ENCODE measurements at regions not wholly inside any gene's neighbourhood (a gene's known extent, or its start where the extent isn't known, plus 50 kb on each side); places are given as distances from the start of the nearest gene placed in this dataset.

DNA sequence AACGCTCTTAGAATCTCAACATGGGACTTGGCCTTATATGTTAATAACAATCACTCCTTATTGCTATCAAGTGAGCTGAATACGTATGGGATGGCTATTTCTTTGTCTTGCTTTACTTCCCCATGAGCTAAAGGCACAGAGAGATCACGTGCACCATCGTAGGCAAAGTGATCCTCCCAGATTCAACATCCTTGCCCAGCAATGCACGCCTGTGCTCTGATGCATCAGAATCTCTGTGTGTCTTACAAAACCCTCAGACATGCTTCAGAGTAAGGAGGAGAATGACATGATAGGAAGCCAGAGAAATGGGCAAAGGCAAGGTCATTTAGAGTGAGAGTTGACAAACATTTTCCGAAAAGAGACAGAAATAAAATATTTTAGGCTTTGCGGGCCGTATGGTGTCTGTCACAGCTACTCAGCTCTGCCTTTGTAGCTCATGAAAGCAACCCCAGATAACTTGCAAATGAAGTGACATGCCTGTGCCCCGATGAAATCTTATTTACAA lies 277.6 kb upstream of the CDH4 start:
- H3K4me2 ChIP-seq, result no peak overlapping the region
- DNase-seq (ENCODE audit: low read depth in 1 of 2, low spot score in 1 of 2), result no peak
- TF ChIP-seq CHD2 (IDR thresholded peaks at IDR 0.05; ENCODE audit: low read length, partially characterized antibody) (no peak), FOXS1 (CRISPR knock-in tag; IDR thresholded peaks at IDR 0.05) (no peak), RNF2 (IDR thresholded peaks at IDR 0.05; ENCODE audit: borderline replicate concordance, low read depth) (no peak), HOXB5 (CRISPR knock-in tag; IDR thresholded peaks at IDR 0.05) (no peak), ZSCAN20 (CRISPR knock-in tag; IDR thresholded peaks at IDR 0.05) (no peak), CHD4 (IDR thresholded peaks at IDR 0.05; ENCODE audit: borderline replicate concordance) (no peak), EHF (CRISPR knock-in tag; IDR thresholded peaks at IDR 0.05) (no peak), KDM1A (IDR thresholded peaks at IDR 0.05; ENCODE audit: low read depth) (no peak), RAD21 (conservative IDR thresholded peaks at IDR 0.05 in 1 of 2, IDR thresholded peaks at IDR 0.05 in 1 of 2) (no peak), RFX5 (IDR thresholded peaks at IDR 0.05) (no peak), BHLHE40 (IDR thresholded peaks at IDR 0.05; ENCODE audit: low read depth, low read length) (no peak), EHMT2 (IDR thresholded peaks at IDR 0.05; ENCODE audit: low read depth) (no peak)
- TF ChIP-seq, protein P1, sequence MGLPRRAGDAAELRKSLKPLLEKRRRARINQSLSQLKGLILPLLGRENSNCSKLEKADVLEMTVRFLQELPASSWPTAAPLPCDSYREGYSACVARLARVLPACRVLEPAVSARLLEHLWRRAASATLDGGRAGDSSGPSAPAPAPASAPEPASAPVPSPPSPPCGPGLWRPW (IDR thresholded peaks at IDR 0.05), result no peak
- TF ChIP-seq, protein P2, sequence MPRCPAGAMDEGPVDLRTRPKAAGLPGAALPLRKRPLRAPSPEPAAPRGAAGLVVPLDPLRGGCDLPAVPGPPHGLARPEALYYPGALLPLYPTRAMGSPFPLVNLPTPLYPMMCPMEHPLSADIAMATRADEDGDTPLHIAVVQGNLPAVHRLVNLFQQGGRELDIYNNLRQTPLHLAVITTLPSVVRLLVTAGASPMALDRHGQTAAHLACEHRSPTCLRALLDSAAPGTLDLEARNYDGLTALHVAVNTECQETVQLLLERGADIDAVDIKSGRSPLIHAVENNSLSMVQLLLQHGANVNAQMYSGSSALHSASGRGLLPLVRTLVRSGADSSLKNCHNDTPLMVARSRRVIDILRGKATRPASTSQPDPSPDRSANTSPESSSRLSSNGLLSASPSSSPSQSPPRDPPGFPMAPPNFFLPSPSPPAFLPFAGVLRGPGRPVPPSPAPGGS (IDR thresholded peaks at IDR 0.05), result no peak
- TF ChIP-seq, protein P3, sequence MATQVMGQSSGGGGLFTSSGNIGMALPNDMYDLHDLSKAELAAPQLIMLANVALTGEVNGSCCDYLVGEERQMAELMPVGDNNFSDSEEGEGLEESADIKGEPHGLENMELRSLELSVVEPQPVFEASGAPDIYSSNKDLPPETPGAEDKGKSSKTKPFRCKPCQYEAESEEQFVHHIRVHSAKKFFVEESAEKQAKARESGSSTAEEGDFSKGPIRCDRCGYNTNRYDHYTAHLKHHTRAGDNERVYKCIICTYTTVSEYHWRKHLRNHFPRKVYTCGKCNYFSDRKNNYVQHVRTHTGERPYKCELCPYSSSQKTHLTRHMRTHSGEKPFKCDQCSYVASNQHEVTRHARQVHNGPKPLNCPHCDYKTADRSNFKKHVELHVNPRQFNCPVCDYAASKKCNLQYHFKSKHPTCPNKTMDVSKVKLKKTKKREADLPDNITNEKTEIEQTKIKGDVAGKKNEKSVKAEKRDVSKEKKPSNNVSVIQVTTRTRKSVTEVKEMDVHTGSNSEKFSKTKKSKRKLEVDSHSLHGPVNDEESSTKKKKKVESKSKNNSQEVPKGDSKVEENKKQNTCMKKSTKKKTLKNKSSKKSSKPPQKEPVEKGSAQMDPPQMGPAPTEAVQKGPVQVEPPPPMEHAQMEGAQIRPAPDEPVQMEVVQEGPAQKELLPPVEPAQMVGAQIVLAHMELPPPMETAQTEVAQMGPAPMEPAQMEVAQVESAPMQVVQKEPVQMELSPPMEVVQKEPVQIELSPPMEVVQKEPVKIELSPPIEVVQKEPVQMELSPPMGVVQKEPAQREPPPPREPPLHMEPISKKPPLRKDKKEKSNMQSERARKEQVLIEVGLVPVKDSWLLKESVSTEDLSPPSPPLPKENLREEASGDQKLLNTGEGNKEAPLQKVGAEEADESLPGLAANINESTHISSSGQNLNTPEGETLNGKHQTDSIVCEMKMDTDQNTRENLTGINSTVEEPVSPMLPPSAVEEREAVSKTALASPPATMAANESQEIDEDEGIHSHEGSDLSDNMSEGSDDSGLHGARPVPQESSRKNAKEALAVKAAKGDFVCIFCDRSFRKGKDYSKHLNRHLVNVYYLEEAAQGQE (IDR thresholded peaks at IDR 0.05), result no peak
- TF ChIP-seq, protein P4, sequence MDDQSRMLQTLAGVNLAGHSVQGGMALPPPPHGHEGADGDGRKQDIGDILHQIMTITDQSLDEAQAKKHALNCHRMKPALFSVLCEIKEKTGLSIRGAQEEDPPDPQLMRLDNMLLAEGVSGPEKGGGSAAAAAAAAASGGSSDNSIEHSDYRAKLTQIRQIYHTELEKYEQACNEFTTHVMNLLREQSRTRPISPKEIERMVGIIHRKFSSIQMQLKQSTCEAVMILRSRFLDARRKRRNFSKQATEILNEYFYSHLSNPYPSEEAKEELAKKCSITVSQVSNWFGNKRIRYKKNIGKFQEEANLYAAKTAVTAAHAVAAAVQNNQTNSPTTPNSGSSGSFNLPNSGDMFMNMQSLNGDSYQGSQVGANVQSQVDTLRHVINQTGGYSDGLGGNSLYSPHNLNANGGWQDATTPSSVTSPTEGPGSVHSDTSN (IDR thresholded peaks at IDR 0.05), result no peak
- no peak for FAIRE-seq
- POLR2A ChIA-PET, result no interaction called here
- H3K4me1 ChIP-seq, result no peaks in the 10 kb centered on the region
- no peak for ATAC-seq
- peaks cover 12% of the 10 kb centered on the region for H3K9me3 ChIP-seq
- CTCF ChIA-PET, result interaction anchor here (0.6 kb wide), 1 partner anchor 803 kb away, joined by 3 read pairs; no protein-coding TSS in a partner anchor
- WGBS (ENCODE audit: missing lambda C conversion rate), result 53% methylated on average over 9 of the region's 9 CpGs
- H3K4me3 ChIP-seq, result no peak overlapping the region
- H3K27ac ChIP-seq, result no peak overlapping the region

DNA sequence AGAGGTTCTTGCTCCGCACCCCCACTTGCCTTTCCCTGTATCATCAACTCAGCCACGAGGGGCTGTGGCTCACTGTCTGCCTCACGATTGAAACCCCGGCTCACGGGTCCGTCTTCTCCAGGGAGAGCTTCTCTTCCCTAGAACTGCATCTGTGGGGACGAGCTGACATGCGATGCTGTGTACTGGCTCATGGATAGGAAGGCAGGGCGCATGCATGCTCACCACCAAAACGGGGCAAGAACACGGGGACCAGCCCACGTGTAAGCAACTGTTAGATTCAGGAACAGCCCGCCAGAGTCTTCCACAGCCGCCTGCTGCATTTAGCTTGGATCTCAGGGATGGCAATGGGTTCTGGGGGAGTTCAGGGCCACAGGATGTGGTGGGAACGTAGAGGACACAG lies 275.9 kb upstream of the CDH4 start:
- CTCF ChIA-PET, result interaction anchor here (0.9 to 1.4 kb wide), 2 partner anchors 12 to 103 kb away, joined by 3 read pairs; no protein-coding TSS in a partner anchor
- no peak for FAIRE-seq
- ATAC-seq, result no peak
- DNase-seq (ENCODE audit: low read depth in 1 of 2, low spot score in 1 of 2), result no peak
- Histone ChIP-seq H3K4me2 (no peak overlapping the region), H3K27ac (no peak overlapping the region), H3K4me1 (no peaks in the 10 kb centered on the region), H3K4me3 (no peak overlapping the region), H3K9me3 (peaks cover 25% of the 10 kb centered on the region)
- whole genome bisulfite sequencing (ENCODE audit: missing lambda C conversion rate), result 63% methylated on average over 14 of the region's 15 CpGs
- POLR2A ChIA-PET, result no interaction called here
- TF ChIP-seq TP53 (CRISPR knock-in tag; IDR thresholded peaks at IDR 0.05), result no peak
- no peak for TF ChIP-seq ZSCAN20 (CRISPR knock-in tag; IDR thresholded peaks at IDR 0.05)
- TF ChIP-seq, protein P5, sequence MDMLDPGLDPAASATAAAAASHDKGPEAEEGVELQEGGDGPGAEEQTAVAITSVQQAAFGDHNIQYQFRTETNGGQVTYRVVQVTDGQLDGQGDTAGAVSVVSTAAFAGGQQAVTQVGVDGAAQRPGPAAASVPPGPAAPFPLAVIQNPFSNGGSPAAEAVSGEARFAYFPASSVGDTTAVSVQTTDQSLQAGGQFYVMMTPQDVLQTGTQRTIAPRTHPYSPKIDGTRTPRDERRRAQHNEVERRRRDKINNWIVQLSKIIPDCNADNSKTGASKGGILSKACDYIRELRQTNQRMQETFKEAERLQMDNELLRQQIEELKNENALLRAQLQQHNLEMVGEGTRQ (IDR thresholded peaks at IDR 0.05), result no peak
- no peak for TF ChIP-seq HOXA7 (CRISPR knock-in tag; IDR thresholded peaks at IDR 0.05)
- TF ChIP-seq POLR2A (IDR thresholded peaks at IDR 0.05; ENCODE audit: low read length), result no peak
- TF ChIP-seq, protein P6, sequence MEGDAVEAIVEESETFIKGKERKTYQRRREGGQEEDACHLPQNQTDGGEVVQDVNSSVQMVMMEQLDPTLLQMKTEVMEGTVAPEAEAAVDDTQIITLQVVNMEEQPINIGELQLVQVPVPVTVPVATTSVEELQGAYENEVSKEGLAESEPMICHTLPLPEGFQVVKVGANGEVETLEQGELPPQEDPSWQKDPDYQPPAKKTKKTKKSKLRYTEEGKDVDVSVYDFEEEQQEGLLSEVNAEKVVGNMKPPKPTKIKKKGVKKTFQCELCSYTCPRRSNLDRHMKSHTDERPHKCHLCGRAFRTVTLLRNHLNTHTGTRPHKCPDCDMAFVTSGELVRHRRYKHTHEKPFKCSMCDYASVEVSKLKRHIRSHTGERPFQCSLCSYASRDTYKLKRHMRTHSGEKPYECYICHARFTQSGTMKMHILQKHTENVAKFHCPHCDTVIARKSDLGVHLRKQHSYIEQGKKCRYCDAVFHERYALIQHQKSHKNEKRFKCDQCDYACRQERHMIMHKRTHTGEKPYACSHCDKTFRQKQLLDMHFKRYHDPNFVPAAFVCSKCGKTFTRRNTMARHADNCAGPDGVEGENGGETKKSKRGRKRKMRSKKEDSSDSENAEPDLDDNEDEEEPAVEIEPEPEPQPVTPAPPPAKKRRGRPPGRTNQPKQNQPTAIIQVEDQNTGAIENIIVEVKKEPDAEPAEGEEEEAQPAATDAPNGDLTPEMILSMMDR (IDR thresholded peaks at IDR 0.05), result no peak
- TF ChIP-seq SMC3 (IDR thresholded peaks at IDR 0.05), result no peak
- TF ChIP-seq KDM5A (IDR thresholded peaks at IDR 0.05), result no peak
- no peak for TF ChIP-seq ZFP36 (IDR thresholded peaks at IDR 0.05; ENCODE audit: borderline replicate concordance, partially characterized antibody)
- no peak for TF ChIP-seq RARB (CRISPR knock-in tag; IDR thresholded peaks at IDR 0.05)
- TF ChIP-seq MAFK (IDR thresholded peaks at IDR 0.05; ENCODE audit: partially characterized antibody), result no peak
- no peak for TF ChIP-seq NPAS2 (CRISPR knock-in tag; IDR thresholded peaks at IDR 0.05; ENCODE audit: borderline replicate concordance)
- no peak for TF ChIP-seq HOXB13 (CRISPR knock-in tag; IDR thresholded peaks at IDR 0.05; ENCODE audit: low read depth)
- TF ChIP-seq, protein P4 (IDR thresholded peaks at IDR 0.05), result no peak
- TF ChIP-seq FOXS1 (CRISPR knock-in tag; IDR thresholded peaks at IDR 0.05), result no peak
